ENCODE measurements at regions not wholly inside any gene's neighbourhood (a gene's known extent, or its start where the extent isn't known, plus 50 kb on each side); places are given as distances from the start of the nearest gene placed in this dataset.
"Not testable (repeated sequence)": the region's sequence is repeated elsewhere in the genome, so short reads cannot be mapped to it uniquely, and the experiment has no call there.

GRCh38 chr19:28436320-28436719 is 776.6 kb downstream of the UQCRFS1 start:
- Mint-ChIP-seq H3K36me3 (ENCODE audit: low read depth, unreplicated experiment) (peaks cover 19% of the 10 kb centered on the region), H3K4me3 (ENCODE audit: unreplicated experiment) (no peak overlapping the region), H3K27ac (ENCODE audit: unreplicated experiment) (no peak overlapping the region), H3K4me1 (ENCODE audit: unreplicated experiment) (no peaks in the 10 kb centered on the region), H3K9me3 (ENCODE audit: unreplicated experiment) (peaks cover 14% of the 10 kb centered on the region), H3K27me3 (ENCODE audit: unreplicated experiment) (peaks cover 8% of the 10 kb centered on the region)
- TF ChIP-seq CTCF (IDR thresholded peaks at IDR 0.05; ENCODE audit: unreplicated experiment), result no peak
- DNase-seq (ENCODE audit: low spot score), result no peak

GRCh38 chr19:28435551-28436271 is 777.2 kb downstream of the UQCRFS1 start:
- no peaks in the 10 kb centered on the region for H3K4me1 Mint-ChIP-seq (ENCODE audit: unreplicated experiment)
- TF ChIP-seq CTCF (IDR thresholded peaks at IDR 0.05; ENCODE audit: unreplicated experiment), result no peak
- H3K27me3 Mint-ChIP-seq (ENCODE audit: unreplicated experiment), result peaks cover 8% of the 10 kb centered on the region
- no peak for DNase-seq (ENCODE audit: low spot score)
- no peak overlapping the region for H3K4me3 Mint-ChIP-seq (ENCODE audit: unreplicated experiment)
- no peak overlapping the region for H3K27ac Mint-ChIP-seq (ENCODE audit: unreplicated experiment)
- H3K36me3 Mint-ChIP-seq (ENCODE audit: low read depth, unreplicated experiment), result peaks cover 19% of the 10 kb centered on the region
- peaks cover 14% of the 10 kb centered on the region for H3K9me3 Mint-ChIP-seq (ENCODE audit: unreplicated experiment)

- Mint-ChIP-seq H3K36me3 (ENCODE audit: low read depth, unreplicated experiment) (peaks cover 19% of the 10 kb centered on the region), H3K9me3 (ENCODE audit: unreplicated experiment) (peaks cover 14% of the 10 kb centered on the region)
- not testable (repeated sequence) for H3K4me3 Mint-ChIP-seq (ENCODE audit: unreplicated experiment); H3K4me1 Mint-ChIP-seq (ENCODE audit: unreplicated experiment); H3K27ac Mint-ChIP-seq (ENCODE audit: unreplicated experiment); DNase-seq (ENCODE audit: low spot score); H3K27me3 Mint-ChIP-seq (ENCODE audit: unreplicated experiment)
These were observed 778.2 kb downstream of the UQCRFS1 start for GRCh38 chr19:28434794-28435193.

- H3K4me1 Mint-ChIP-seq (ENCODE audit: unreplicated experiment); H3K4me3 Mint-ChIP-seq (ENCODE audit: unreplicated experiment); H3K27me3 Mint-ChIP-seq (ENCODE audit: unreplicated experiment); DNase-seq (ENCODE audit: low spot score); H3K27ac Mint-ChIP-seq (ENCODE audit: unreplicated experiment): not testable (repeated sequence)
- Mint-ChIP-seq H3K9me3 (ENCODE audit: unreplicated experiment) (peaks cover 14% of the 10 kb centered on the region), H3K36me3 (ENCODE audit: low read depth, unreplicated experiment) (peaks cover 19% of the 10 kb centered on the region)
These were observed 778.6 kb downstream of the UQCRFS1 start for GRCh38 chr19:28434365-28434764.

- DNase-seq (ENCODE audit: low spot score); H3K4me3 Mint-ChIP-seq (ENCODE audit: unreplicated experiment); H3K27ac Mint-ChIP-seq (ENCODE audit: unreplicated experiment); H3K4me1 Mint-ChIP-seq (ENCODE audit: unreplicated experiment); H3K27me3 Mint-ChIP-seq (ENCODE audit: unreplicated experiment): not testable (repeated sequence)
- Mint-ChIP-seq H3K9me3 (ENCODE audit: unreplicated experiment) (peaks cover 14% of the 10 kb centered on the region), H3K36me3 (ENCODE audit: low read depth, unreplicated experiment) (peaks cover 19% of the 10 kb centered on the region)
These were observed 779.8 kb downstream of the UQCRFS1 start for GRCh38 chr19:28433166-28433565.

- Mint-ChIP-seq H3K27ac (ENCODE audit: unreplicated experiment) (no peak overlapping the region), H3K9me3 (ENCODE audit: unreplicated experiment) (peaks cover 14% of the 10 kb centered on the region)
These were observed 782.7 kb downstream of the UQCRFS1 start for GRCh38 chr19:28430214-28430613.

More at GRCh38 chr19:28430214-28430613, 782.7 kb downstream of the UQCRFS1 start:
- peaks cover 3% of the 10 kb centered on the region for H3K4me1 Mint-ChIP-seq (ENCODE audit: unreplicated experiment)
- H3K36me3 Mint-ChIP-seq (ENCODE audit: low read depth, unreplicated experiment), result peaks cover 17% of the 10 kb centered on the region
- TF ChIP-seq CTCF (IDR thresholded peaks at IDR 0.05; ENCODE audit: unreplicated experiment), result no peak
- H3K4me3 Mint-ChIP-seq (ENCODE audit: unreplicated experiment), result no peak overlapping the region
- no peak for DNase-seq (ENCODE audit: low spot score)
- H3K27me3 Mint-ChIP-seq (ENCODE audit: unreplicated experiment), result peaks cover 5% of the 10 kb centered on the region
